GM21528 (cell line): ENCODE measurements at regions not wholly inside any gene's neighbourhood (a gene's known extent, or its start where the extent isn't known, plus 50 kb on each side); places are given as distances from the start of the nearest gene placed in this dataset.

Source experiments
- ATAC-seq: cut with Tn5 transposase; IDR thresholded peaks from one replicate; pipeline ENCODE4 v1.9.1; 2021; ENCODE audit warnings: mild to moderate bottlenecking, moderate library complexity; ENCODE audit not compliant: unreplicated experiment, low FRiP score

GRCh38 chr20:48198929-48199451 is 413.7 kb upstream of the SULF2 start:
- ATAC-seq = no peak

- no peak for ATAC-seq
Measured at GRCh38 chr20:48197066-48197465, 411.8 kb upstream of the SULF2 start.

- ATAC-seq = no peak
Measured at GRCh38 chr20:48196486-48196885, 411.2 kb upstream of the SULF2 start.

- ATAC-seq = no peak
Measured at GRCh38 chr20:48196001-48196400, 410.7 kb upstream of the SULF2 start.

- ATAC-seq = no peak
Measured at GRCh38 chr20:48195121-48195870, 410.0 kb upstream of the SULF2 start.

GRCh38 chr20:48194583-48194982 is 409.3 kb upstream of the SULF2 start:
- ATAC-seq = no peak

GRCh38 chr20:48193627-48194425 is 408.5 kb upstream of the SULF2 start:
- ATAC-seq = no peak

GRCh38 chr20:48192109-48192508 is 406.8 kb upstream of the SULF2 start:
- no peak for ATAC-seq

GRCh38 chr20:48191200-48191599 is 405.9 kb upstream of the SULF2 start:
- ATAC-seq = no peak

GRCh38 chr20:48190757-48191156 is 405.5 kb upstream of the SULF2 start:
- ATAC-seq = no peak

- ATAC-seq = no peak
Measured at GRCh38 chr20:48189181-48189580, 403.9 kb upstream of the SULF2 start.

- ATAC-seq = no peak
Measured at GRCh38 chr20:48187851-48188250, 402.6 kb upstream of the SULF2 start.

- no peak for ATAC-seq
Measured at GRCh38 chr20:48186915-48187314, 401.6 kb upstream of the SULF2 start.

- ATAC-seq = no peak
Measured at GRCh38 chr20:48186447-48186846, 401.2 kb upstream of the SULF2 start.

- no peak for ATAC-seq
Measured at GRCh38 chr20:48184229-48184628, 398.9 kb upstream of the SULF2 start.

- no peak for ATAC-seq
Measured at GRCh38 chr20:48181261-48181935, 396.1 kb upstream of the SULF2 start.

GRCh38 chr20:48180618-48181017 is 395.3 kb upstream of the SULF2 start:
- ATAC-seq = no peak

GRCh38 chr20:48180024-48180423 is 394.7 kb upstream of the SULF2 start:
- ATAC-seq = no peak

- ATAC-seq = no peak
Measured at GRCh38 chr20:48178633-48179032, 393.4 kb upstream of the SULF2 start.

GRCh38 chr20:48177058-48177457 is 391.8 kb upstream of the SULF2 start:
- ATAC-seq = no peak

- no peak for ATAC-seq
Measured at GRCh38 chr20:48176139-48176538, 390.9 kb upstream of the SULF2 start.
